HEK293 (cell line): ENCODE measurements at regions not wholly inside any gene's neighbourhood (a gene's known extent, or its start where the extent isn't known, plus 50 kb on each side); places are given as distances from the start of the nearest gene placed in this dataset.

Experiments used
- CTCF ChIA-PET: fragments of 350-600 bp; formaldehyde crosslinking; extraction: SDS; loops from one replicate; lab custom pipeline; 2021; ENCODE audit warnings: antibody characterized with exemption; lab: Yijun Ruan, JAX
- POLR2A ChIA-PET: fragments of 300-600 bp; formaldehyde crosslinking; extraction: SDS; loops from one replicate; lab custom pipeline; 2020; ENCODE audit warnings: antibody characterized with exemption, inconsistent platforms; lab: Yijun Ruan, JAX
- H3K27ac ChIP-seq: fragments of 200-500 bp; sonication (Bioruptor generic); 2 replicates; pipeline ENCODE4 v1.5.1; 2014; ENCODE audit warnings: low read depth, low read length, control low read depth, inconsistent platforms; ENCODE audit errors: extremely low read depth
- H3K36me3 ChIP-seq, 2 experiments: fragments of 200-500 bp in 1 of 2; sonication (Bioruptor generic) in 1 of 2; 1 replicate in 1 of 2; 2 replicates in 1 of 2; pipeline ENCODE4 v1.5.1; 2014 to 2017; ENCODE audit warnings: inconsistent platforms in 2 of 2, low read length in 2 of 2; ENCODE audit not compliant: control insufficient read depth in 2 of 2, insufficient read depth in 1 of 2
- H3K4me1 ChIP-seq: fragments of 200-500 bp; sonication (Bioruptor generic); 2 replicates; pipeline ENCODE4 v1.5.1; 2014; ENCODE audit warnings: mild to moderate bottlenecking, low read length, inconsistent platforms; ENCODE audit not compliant: control insufficient read depth, insufficient read depth
- H3K4me3 ChIP-seq: 2 replicates; pipeline ENCODE4 v1.5.1; 2011; ENCODE audit warnings: low read depth, mild to moderate bottlenecking, control low read depth, low read length, moderate library complexity
- H3K9me3 ChIP-seq: fragments of 200-500 bp; sonication (Bioruptor generic); 2 replicates; pipeline ENCODE4 v1.5.1; 2014; ENCODE audit warnings: low read depth, low read length, inconsistent platforms; ENCODE audit not compliant: control insufficient read depth, insufficient read depth
- GLI2 ChIP-seq: fragments of 450-650 bp; formaldehyde crosslinking; IDR thresholded peaks from 2 replicates; pipeline ENCODE4; 2017; ENCODE audit warnings: missing biosample characterization, missing genetic modification characterization, low read depth, borderline replicate concordance
- PRDM1 ChIP-seq: fragments of 450-650 bp; formaldehyde crosslinking; IDR thresholded peaks from 2 replicates; pipeline ENCODE4; 2016; ENCODE audit warnings: missing biosample characterization, missing genetic modification characterization
- SCRT1 ChIP-seq: fragments of 450-650 bp; formaldehyde crosslinking; IDR thresholded peaks from 2 replicates; pipeline ENCODE4 v1.5.1; 2016; ENCODE audit warnings: missing biosample characterization, missing genetic modification characterization, borderline replicate concordance
- SETDB1 ChIP-seq: IDR thresholded peaks from one replicate; pipeline ENCODE4 v1.6.1; 2017; ENCODE audit warnings: mild to moderate bottlenecking, low read length, moderate library complexity, mixed read lengths; ENCODE audit not compliant: insufficient read length
- TRIM28 ChIP-seq: IDR thresholded peaks from 2 replicates; pipeline ENCODE4 v1.6.1; 2011; ENCODE audit warnings: low read length, control low read depth, borderline replicate concordance
- YY2 ChIP-seq: fragments of 450-650 bp; formaldehyde crosslinking; IDR thresholded peaks from 2 replicates; pipeline ENCODE4 v1.5.1; 2016; ENCODE audit warnings: missing biosample characterization, missing genetic modification characterization
- ZBTB21 ChIP-seq: fragments of 450-650 bp; formaldehyde crosslinking; IDR thresholded peaks from 2 replicates; pipeline ENCODE4 v1.5.1; 2017; ENCODE audit warnings: missing biosample characterization, missing genetic modification characterization
- ZNF223 ChIP-seq: fragments of 450-650 bp; formaldehyde crosslinking; IDR thresholded peaks from 2 replicates; pipeline ENCODE4 v1.5.1; 2016; ENCODE audit warnings: missing biosample characterization, missing genetic modification characterization
- ZNF324 ChIP-seq: fragments of 450-650 bp; formaldehyde crosslinking; IDR thresholded peaks from 2 replicates; pipeline ENCODE4 v1.5.1; 2016; ENCODE audit warnings: missing biosample characterization, missing genetic modification characterization
- ZNF366 ChIP-seq: fragments of 450-650 bp; formaldehyde crosslinking; conservative IDR thresholded peaks from 2 replicates; pipeline ENCODE4 v1.5.1; 2016; ENCODE audit warnings: missing biosample characterization, missing genetic modification characterization
- ZNF510 ChIP-seq: fragments of 450-650 bp; formaldehyde crosslinking; IDR thresholded peaks from 2 replicates; pipeline ENCODE4 v1.5.1; 2018; ENCODE audit warnings: mild to moderate bottlenecking, missing genetic modification characterization, missing biosample characterization; ENCODE audit not compliant: insufficient replicate concordance
- ZNF654 ChIP-seq: fragments of 450-650 bp; formaldehyde crosslinking; IDR thresholded peaks from 2 replicates; pipeline ENCODE4 v1.5.1; 2016; ENCODE audit warnings: low read depth, missing biosample characterization, missing genetic modification characterization
- ZNF792 ChIP-seq: fragments of 450-650 bp; formaldehyde crosslinking; IDR thresholded peaks from 2 replicates; pipeline ENCODE4 v1.5.1; 2016; ENCODE audit warnings: missing biosample characterization, missing genetic modification characterization
- ZNF843 ChIP-seq: fragments of 450-650 bp; formaldehyde crosslinking; IDR thresholded peaks from 2 replicates; pipeline ENCODE4 v1.5.1; 2016; ENCODE audit warnings: missing biosample characterization, missing genetic modification characterization
- ZSCAN30 ChIP-seq: fragments of 450-650 bp; IDR thresholded peaks from 2 replicates; pipeline ENCODE4 v1.5.1; 2018; ENCODE audit warnings: missing biosample characterization, mild to moderate bottlenecking, missing genetic modification characterization, moderate library complexity
- TF ChIP-seq, protein P1 (sequence below): fragments of 450-650 bp; formaldehyde crosslinking; IDR thresholded peaks from 2 replicates; pipeline ENCODE4 v1.5.1; 2016; ENCODE audit warnings: missing biosample characterization, missing genetic modification characterization, borderline replicate concordance
- TF ChIP-seq, protein P2 (sequence below): sonication (generic); formaldehyde crosslinking; IDR thresholded peaks from 2 replicates; pipeline ENCODE4 v1.8.1; 2022; ENCODE audit warnings: mild to moderate bottlenecking, moderate library complexity, missing genetic modification reagents
- TF ChIP-seq, protein P3 (sequence below): fragments of 450-650 bp; formaldehyde crosslinking; IDR thresholded peaks from 2 replicates; pipeline ENCODE4 v1.5.1; 2016; ENCODE audit warnings: missing biosample characterization, missing genetic modification characterization
- TF ChIP-seq, protein P4 (sequence below): fragments of 450-650 bp; formaldehyde crosslinking; IDR thresholded peaks from 2 replicates; pipeline ENCODE4 v1.5.1; 2016; ENCODE audit warnings: missing biosample characterization, missing genetic modification characterization

DNA sequence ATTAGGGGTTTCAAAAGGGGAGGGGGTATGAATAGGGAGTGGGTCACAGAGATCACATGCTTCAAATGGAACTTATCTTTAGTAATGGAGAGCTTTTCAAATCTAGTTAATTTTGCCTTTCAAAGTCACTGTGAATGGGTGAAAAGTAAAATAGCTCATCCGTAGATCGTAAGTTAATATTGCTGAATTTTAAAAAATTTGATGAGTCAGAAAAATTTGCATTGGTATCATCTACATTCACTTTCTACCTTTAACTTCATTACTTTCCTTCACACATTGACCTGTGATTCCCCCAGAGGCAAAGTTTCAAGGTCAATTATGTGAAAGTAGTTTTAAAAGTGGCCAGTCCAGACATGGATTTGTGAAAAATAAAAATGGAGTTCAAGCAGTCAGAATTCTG, 139.0 kb upstream of the SLC35B3 start (continued):
- TF ChIP-seq, protein P1, sequence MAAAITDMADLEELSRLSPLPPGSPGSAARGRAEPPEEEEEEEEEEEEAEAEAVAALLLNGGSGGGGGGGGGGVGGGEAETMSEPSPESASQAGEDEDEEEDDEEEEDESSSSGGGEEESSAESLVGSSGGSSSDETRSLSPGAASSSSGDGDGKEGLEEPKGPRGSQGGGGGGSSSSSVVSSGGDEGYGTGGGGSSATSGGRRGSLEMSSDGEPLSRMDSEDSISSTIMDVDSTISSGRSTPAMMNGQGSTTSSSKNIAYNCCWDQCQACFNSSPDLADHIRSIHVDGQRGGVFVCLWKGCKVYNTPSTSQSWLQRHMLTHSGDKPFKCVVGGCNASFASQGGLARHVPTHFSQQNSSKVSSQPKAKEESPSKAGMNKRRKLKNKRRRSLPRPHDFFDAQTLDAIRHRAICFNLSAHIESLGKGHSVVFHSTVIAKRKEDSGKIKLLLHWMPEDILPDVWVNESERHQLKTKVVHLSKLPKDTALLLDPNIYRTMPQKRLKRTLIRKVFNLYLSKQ (tag by site-specific recombination), result no peak
- TF ChIP-seq GLI2 (tag by site-specific recombination) (no peak), SCRT1 (no peak), ZBTB21 (no peak), ZNF792 (tag by site-specific recombination) (no peak), TRIM28 (no peak), ZNF843 (tag by site-specific recombination) (no peak)

DNA sequence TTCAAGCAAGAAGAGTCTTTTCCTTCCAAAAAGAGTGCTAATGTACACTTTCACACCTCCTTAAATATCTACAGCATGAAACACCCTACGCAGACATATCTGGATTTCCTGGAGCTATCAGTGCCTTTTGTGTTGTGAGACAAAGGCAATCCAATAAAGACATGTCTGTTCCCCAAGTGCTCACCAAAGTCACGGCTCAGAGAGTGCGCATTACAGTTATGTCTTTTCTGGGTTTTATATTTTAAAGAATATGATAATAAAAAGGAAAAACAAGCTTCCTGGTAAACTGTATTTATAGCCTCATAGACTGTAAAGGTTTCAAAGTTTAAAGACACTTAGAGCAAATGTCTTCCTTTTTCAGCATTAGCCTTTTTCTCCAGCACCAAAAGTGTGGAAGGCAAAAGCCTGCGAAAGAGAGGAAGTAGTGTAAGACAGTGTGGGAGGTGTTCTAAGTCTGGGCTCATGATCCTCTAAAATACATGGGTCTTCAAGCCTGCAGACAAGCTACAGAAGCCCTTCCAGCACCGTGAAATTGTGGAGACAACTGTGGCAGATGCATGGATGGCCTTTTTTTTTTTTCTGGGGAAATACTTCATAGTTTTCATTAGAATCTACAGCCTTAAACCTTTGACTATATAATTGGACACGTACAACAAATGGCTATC, 135.0 kb upstream of the SLC35B3 start:
- Histone ChIP-seq H3K4me3 (no peak overlapping the region), H3K36me3 (no peaks in the 10 kb centered on the region), H3K27ac (no peak overlapping the region), H3K9me3 (no peaks in the 10 kb centered on the region), H3K4me1 (no peaks in the 10 kb centered on the region)
- no peak for TF ChIP-seq ZSCAN30 (tag by site-specific recombination)
- no peak for TF ChIP-seq ZNF654 (tag by site-specific recombination)
- TF ChIP-seq SETDB1, result no peak
- TF ChIP-seq, protein P2, sequence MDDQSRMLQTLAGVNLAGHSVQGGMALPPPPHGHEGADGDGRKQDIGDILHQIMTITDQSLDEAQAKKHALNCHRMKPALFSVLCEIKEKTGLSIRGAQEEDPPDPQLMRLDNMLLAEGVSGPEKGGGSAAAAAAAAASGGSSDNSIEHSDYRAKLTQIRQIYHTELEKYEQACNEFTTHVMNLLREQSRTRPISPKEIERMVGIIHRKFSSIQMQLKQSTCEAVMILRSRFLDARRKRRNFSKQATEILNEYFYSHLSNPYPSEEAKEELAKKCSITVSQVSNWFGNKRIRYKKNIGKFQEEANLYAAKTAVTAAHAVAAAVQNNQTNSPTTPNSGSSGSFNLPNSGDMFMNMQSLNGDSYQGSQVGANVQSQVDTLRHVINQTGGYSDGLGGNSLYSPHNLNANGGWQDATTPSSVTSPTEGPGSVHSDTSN, result no peak
- TF ChIP-seq, protein P3, sequence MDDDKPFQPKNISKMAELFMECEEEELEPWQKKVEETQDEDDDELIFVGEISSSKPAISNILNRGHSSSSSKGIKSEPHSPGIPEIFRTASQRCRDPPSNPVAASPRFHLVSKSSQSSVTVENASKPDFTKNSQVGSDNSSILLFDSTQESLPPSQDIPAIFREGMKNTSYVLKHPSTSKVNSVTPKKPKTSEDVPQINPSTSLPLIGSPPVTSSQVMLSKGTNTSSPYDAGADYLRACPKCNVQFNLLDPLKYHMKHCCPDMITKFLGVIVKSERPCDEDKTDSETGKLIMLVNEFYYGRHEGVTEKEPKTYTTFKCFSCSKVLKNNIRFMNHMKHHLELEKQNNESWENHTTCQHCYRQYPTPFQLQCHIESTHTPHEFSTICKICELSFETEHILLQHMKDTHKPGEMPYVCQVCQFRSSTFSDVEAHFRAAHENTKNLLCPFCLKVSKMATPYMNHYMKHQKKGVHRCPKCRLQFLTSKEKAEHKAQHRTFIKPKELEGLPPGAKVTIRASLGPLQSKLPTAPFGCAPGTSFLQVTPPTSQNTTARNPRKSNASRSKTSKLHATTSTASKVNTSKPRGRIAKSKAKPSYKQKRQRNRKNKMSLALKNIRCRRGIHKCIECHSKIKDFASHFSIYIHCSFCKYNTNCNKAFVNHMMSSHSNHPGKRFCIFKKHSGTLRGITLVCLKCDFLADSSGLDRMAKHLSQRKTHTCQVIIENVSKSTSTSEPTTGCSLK, result no peak
- TF ChIP-seq GLI2 (tag by site-specific recombination), result no peak
- TF ChIP-seq, protein P4, sequence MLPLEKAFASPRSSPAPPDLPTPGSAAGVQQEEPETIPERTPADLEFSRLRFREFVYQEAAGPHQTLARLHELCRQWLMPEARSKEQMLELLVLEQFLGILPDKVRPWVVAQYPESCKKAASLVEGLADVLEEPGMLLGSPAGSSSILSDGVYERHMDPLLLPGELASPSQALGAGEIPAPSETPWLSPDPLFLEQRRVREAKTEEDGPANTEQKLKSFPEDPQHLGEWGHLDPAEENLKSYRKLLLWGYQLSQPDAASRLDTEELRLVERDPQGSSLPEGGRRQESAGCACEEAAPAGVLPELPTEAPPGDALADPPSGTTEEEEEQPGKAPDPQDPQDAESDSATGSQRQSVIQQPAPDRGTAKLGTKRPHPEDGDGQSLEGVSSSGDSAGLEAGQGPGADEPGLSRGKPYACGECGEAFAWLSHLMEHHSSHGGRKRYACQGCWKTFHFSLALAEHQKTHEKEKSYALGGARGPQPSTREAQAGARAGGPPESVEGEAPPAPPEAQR (tag by site-specific recombination), result no peak
- TF ChIP-seq PRDM1 (tag by site-specific recombination), result no peak
- no peak for TF ChIP-seq YY2 (tag by site-specific recombination)
- TF ChIP-seq ZNF324, result no peak
- no peak for TF ChIP-seq ZNF223 (tag by site-specific recombination)
- no peak for TF ChIP-seq ZNF510 (tag by site-specific recombination)
- no peak for TF ChIP-seq ZNF366 (tag by site-specific recombination)
- CTCF ChIA-PET, result interaction anchor here (0.6 kb wide), 2 partner anchors 24 to 240 kb away, joined by 3 read pairs; no protein-coding TSS in a partner anchor
- POLR2A ChIA-PET, result no interaction called here
